CD4-positive, alpha-beta T cell treated with Interleukin-15 for 1 hour (primary cell): ENCODE measurements at regions not wholly inside any gene's neighbourhood (a gene's known extent, or its start where the extent isn't known, plus 50 kb on each side); places are given as distances from the start of the nearest gene placed in this dataset.
"Not testable (repeated sequence)": the region's sequence is repeated elsewhere in the genome, so short reads cannot be mapped to it uniquely, and the experiment has no call there.

ENCODE experiments used
- DNase-seq: peaks from one replicate; pipeline ENCODE4 v3.0.0-alpha.2; 2020

DNA sequence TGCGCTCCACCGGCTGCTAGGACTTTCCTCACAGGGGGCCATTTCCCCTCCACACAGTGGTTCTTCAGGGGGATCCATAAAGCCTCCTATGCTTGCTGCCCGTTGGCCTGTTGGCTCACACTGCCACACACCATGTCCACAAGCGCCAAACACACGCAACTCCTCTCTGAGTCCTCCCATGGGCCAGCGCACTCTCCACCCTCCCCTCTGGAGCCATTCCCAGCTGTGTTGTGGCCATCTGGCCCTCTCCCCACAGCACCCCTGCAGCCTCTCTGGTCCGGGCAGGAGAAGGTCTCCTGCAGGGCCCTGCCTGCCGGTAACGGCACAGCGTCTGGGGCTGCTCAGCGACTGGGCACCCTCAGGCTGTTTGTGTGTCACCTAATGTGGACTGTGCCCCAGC is 4473.3 kb upstream of the OR11H1 start:
- peak; percentile 20 for DNase-seq

DNA sequence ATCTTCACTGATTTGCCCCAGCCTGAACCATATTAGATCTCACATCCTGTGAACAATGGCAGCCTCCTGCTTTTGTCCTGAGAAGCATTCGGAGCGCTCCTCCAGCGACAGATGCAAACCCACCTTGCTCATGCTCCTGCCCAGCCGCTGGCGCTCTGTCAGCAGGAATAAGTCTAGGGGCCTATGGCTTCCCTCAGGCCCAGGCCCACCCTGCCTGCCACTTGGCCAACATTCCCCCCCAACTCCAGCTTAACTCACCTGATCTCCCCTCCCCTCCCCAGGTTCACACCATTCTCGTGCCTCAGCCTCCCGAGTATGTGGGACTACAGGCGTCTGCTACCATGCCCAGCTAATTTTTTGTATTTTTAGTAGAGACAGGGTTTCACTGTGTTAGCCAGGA is 4472.8 kb upstream of the OR11H1 start:
- DNase-seq: peak; percentile 20

DNA sequence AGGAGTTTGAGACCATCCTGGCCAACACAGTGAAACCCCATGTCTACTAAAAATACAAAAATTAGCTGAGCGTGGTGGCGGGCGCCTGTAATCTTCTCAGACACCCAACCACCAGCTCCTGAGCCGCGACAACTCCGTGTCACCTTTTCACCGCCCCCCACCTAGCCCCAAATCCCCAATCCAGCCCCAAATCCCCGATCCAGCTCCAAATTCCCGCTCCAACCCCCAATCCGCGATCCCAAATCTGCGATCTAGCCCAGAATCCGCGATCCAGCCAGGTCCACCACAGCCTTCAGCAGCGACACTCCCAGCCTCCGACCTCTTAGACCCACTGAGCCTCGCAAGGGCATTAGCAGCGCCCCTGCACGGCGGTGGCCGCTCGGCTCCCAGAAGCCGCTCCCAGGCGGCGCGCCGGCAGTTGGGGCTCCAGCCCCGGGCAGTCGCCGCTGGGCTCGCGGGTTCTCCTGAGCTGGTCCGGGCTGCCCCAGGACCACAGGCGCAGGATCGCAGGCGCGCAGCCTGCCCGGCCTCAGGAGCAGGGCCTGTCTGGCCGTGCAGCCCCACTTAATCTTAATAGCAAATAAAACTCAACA is 4469.9 kb upstream of the OR11H1 start:
- not testable (repeated sequence) for DNase-seq

DNA sequence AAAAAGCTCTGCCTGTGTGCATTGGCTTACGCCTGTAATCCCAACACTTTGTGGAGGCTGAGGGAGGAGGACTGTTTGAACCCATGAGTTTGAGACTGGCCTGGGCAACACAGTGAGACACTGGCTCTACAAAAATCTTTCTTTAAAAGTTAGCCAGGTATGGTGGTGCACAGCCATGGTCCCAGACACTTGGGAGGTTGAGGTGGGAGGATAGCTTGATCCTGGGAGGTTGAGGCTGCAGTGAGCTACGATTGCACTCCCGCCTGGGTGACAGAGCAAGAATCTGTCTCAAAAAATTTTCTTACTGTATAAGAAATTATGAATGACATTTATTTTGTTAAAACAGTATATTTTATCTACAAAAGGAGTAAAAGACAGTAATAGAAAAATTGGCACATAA is 4468.9 kb upstream of the OR11H1 start:
- not testable (repeated sequence) for DNase-seq

DNA sequence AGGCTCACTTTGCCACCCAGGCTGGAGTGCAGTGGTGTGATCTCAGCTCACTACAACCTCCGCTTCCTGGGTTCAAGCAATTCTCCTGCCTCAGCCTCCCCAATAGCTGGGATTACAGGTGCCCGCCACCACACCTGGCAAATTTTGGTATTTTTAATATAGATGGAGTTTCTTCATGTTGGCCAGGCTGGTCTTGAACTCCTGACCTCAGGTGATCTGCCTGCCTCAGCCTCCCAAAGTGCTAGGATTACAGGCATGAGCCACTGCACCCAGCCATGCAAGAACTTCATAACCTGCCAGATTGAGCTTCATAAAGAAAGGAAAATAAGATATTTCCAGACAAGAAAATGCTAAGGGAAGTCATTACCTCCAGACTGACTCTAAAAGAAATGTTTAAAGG is 4467.2 kb upstream of the OR11H1 start:
- DNase-seq: not testable (repeated sequence)

DNA sequence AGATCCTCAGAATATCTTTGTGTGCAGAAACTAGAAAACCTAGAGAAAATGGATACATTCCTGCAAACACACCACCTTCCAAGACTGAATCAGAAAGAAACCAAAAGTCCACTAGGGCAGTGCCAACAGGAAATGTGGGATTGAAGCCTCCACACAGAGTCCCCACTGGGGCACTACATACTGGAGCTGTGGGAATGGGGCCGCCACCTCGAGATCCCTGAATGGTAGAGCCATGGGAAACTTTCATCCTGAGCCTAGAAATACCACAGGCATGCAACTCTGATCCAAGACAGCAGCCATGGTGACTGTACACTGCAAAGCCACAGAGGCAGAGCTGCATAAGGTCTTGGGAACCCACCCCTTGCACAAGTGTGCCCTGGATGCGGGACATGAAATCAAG is 4465.5 kb upstream of the OR11H1 start:
- DNase-seq: not testable (repeated sequence)

DNA sequence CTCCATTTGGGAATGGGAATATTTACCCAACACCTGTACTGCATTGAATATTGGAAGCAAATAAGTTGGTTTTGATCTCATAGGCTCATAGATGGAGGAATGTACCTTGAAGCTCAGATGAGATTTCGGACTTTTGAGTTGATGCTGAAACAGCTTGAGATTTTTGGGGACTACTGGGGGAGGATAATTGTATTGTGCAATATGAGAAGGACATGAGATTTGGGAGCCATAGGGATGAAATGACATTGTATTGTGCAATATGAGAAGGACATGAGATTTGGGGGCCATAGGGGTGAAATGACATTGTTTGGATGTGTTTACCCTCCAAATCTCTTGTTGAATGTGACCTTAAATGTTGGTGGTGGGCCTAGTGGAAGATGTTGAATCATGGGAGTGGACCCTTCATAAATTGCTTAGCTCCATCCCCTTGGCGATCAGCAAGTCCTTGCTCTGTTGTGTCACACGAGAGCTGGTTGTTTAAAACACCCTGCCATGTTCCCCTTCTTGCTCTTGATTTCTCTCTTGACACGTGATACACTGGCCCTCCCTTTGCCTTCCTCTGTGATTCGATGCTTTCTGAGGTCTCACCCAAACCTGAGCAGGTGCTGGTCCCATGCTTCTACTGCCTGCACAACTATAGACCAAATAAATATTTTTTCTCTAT is 4464.8 kb upstream of the OR11H1 start:
- DNase-seq: not testable (repeated sequence)

DNA sequence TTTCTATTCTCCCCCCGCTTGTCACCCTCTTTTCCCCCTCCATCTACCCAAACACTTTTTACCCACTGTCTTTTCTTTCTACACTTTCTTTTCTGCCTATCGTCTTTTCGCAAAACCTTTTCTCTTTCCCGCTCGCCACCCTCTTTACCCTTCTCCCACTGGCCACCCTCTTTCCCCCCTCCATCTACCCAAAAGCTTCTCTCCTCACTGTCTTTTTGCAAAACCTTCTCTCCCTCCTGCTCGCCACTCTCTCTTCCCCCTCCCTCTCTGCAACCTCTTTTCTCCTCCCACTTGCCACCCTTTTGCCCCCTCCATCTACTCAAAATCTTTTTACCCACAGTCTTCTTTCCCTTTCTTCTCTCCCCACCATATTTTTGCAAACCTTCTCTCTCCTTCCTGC is 4462.8 kb upstream of the OR11H1 start:
- not testable (repeated sequence) for DNase-seq

DNA sequence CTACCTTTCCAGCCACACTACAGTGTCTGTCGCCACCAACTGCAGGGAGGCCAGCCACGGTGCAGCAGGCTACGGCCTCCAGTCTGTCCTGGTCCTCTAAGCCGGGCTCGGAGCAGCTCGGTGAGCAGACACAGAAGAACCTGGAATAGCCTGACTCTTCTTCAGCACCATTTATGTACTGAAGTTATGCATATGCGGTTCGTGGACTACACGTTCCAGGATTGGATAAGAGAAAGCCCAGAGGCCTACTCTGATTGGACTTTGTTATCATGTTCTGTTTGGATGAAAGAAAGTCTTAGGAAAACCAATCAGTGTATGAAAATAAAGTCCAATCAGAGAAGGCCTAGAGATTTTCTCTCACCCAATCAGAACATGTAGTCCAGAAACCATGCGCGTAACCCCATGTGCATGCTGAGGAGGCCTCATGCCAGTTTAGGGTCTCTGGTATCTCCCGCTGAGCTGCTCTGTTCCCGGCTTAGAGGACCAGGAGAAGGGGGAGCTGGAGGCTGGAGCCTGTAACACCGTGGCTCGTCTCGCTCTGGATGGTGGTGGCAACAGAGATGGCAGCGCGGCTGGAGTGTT is 4462.0 kb upstream of the OR11H1 start:
- DNase-seq: not testable (repeated sequence)

DNA sequence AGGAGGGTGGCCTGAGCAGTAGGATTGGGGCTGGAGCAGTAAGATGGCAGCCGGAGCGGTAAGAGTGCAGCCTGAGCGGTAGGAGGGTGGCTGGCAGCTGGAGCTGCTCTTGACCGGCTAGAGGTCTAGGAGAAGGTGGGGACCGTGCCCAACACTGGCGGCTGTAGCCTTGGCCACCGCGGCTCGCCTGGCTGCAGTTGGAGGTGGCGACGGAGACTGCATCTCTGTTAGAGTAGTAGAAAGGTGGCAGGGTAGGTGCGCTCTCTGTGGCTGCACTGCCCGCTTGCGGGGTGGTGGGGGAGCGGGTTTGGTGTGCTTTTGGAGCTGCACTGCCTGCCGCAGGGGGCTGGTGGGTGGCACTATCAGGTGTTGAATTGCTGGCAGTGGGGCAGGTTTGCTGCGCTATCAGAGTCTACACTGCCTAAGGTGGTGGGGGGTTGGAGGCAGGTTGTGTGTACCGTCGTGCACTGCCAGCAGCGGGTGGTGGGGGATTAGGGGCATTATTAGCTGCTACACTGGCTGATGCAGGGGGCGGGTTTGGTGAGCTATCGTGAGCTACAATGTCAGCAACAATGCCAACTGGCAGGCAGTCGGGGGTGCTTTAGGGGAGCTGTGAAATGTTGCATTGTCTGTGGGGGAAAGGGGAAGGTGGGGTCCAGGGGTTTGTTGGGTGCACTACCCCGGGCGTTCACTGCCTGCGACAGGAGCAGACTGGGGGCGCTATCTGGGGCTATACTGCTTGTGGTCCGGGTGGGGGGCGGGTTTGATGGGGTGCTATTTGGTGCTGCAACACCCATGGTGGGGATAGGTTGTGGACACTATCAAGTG is 4461.3 kb upstream of the OR11H1 start:
- DNase-seq: peak; percentile 27

DNA sequence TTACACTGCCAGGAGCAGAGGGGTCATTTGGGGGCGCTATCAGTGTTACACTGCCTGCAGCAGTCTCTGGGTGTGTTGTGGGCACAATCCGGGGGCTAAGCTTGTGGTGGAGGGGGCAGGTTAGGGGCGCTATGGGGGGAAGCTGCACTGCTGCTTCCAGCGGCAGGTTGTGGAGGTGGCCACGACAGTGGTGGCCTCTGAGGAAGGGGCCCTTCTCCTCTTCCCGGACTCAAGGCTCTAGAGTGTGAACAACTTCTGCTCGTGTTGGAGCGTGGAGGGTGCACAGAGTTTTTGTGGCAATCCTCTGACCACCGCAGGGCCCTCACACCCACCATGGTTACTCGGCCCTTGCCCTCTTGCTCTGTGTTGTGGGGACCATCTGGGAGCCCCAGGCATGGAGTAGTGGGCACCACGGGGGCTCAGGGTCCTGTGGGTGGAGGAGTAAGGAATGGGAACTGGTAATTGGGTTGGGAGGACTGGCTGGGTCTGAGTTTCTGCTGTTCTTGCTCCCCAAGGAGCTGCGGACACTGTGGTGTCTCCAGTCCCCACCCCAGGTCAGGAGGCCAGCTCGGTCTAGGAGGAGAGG is 4460.6 kb upstream of the OR11H1 start:
- DNase-seq: peak; percentile 24

DNA sequence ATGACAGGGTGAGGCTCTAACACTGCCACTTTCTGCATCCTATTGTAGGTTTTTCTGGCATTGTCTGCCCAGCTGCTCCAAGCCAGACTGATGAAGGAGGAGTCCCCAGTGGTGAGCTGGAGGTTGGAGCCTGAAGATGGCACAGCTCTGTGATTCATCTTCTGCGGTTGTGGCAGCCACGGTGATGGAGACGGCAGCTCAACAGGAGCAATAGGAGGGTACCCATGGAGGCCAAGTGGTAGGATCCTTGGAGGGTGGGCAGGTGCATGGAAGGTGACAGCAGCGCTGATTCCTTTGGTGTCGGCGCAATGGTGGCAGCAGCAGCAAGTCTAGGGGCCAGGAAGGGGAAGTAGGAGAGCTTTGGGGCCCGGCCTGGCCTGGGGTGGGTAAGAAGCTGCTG is 4460.1 kb upstream of the OR11H1 start:
- not testable (repeated sequence) for DNase-seq

DNA sequence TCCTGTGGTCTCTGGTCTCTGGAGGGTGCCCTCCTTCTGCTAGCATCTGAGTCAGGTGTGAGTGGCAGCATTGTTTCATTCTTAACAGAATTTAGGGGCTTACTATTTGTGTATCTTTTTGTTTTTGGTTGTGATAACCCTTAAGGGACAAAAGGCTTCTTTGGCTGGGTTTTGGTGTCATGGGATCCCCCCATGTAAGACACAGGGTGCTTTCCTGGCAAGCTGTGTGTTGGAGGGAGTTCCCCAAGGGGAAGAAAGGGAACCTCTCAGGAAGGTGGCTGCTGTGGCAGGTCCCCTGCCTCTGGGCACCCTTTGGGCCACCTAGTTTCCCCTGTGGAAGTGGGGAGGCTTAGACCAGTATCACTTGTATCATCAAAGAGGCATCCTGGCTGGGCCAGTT is 4459.6 kb upstream of the OR11H1 start:
- not testable (repeated sequence) for DNase-seq
